Mammary epithelial cell (primary cell): ENCODE measurements at regions not wholly inside any gene's neighbourhood (a gene's known extent, or its start where the extent isn't known, plus 50 kb on each side); places are given as distances from the start of the nearest gene placed in this dataset.

ENCODE experiments used
- EZH2 ChIP-seq: IDR thresholded peaks from 2 replicates; pipeline ENCODE4 v1.6.1; 2012; ENCODE audit warnings: low read length, inconsistent platforms, borderline replicate concordance
- TF ChIP-seq, protein P1 (sequence below), 2 donors: IDR thresholded peaks in 1 of 2; conservative IDR thresholded peaks in 1 of 2; 2 replicates each; pipeline ENCODE4 v1.5.1; 2011 to 2012; ENCODE audit warnings: inconsistent platforms in 2 of 2, low read length in 2 of 2, mild to moderate bottlenecking in 2 of 2, control low read depth in 1 of 2, low read depth in 1 of 2; ENCODE audit not compliant: insufficient read depth in 1 of 2; ENCODE audit errors: extremely low read depth in 1 of 2

DNA sequence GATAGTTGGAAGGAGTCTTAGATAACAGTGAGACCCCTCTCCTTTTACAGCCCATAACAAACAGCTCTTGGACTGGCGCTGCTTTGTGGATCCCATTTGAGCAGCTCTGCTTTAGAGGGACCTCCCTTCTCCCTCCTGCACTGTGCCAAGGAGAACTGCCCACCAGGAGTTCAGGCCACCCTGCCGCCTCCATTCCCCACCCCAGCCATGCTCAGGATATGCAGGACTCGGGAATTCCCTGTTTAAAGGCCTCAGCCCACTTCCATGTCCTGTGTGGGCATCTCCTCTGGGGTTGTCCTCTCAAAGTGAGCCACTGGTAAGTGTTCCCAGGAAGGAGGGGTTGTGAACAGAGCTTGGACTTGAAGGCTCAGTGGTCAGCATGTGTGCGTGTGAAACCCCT is 78.9 kb upstream of the ADRA1D start:
- TF ChIP-seq, protein P1, sequence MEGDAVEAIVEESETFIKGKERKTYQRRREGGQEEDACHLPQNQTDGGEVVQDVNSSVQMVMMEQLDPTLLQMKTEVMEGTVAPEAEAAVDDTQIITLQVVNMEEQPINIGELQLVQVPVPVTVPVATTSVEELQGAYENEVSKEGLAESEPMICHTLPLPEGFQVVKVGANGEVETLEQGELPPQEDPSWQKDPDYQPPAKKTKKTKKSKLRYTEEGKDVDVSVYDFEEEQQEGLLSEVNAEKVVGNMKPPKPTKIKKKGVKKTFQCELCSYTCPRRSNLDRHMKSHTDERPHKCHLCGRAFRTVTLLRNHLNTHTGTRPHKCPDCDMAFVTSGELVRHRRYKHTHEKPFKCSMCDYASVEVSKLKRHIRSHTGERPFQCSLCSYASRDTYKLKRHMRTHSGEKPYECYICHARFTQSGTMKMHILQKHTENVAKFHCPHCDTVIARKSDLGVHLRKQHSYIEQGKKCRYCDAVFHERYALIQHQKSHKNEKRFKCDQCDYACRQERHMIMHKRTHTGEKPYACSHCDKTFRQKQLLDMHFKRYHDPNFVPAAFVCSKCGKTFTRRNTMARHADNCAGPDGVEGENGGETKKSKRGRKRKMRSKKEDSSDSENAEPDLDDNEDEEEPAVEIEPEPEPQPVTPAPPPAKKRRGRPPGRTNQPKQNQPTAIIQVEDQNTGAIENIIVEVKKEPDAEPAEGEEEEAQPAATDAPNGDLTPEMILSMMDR (conservative IDR thresholded peaks at IDR 0.05 in 1 of 2, IDR thresholded peaks at IDR 0.05 in 1 of 2; ENCODE audit: extremely low read depth in 1 of 2, insufficient read depth in 1 of 2, low read depth in 1 of 2, low read length in 2 of 2) = no peak
- TF ChIP-seq EZH2 = no peak
